Right lobe of liver (tissue), 4 donors: ENCODE measurements at regions not wholly inside any gene's neighbourhood (a gene's known extent, or its start where the extent isn't known, plus 50 kb on each side); places are given as distances from the start of the nearest gene placed in this dataset.
"Not testable (repeated sequence)": the region's sequence is repeated elsewhere in the genome, so short reads cannot be mapped to it uniquely, and the experiment has no call there.

Experiments
- POLR2A ChIP-seq: fragments of 450-650 bp; IDR thresholded peaks from one replicate; pipeline ENCODE4 v1.6.1; 2017; ENCODE audit warnings: antibody characterized with exemption, mild to moderate bottlenecking
- TF ChIP-seq, protein P1 (sequence below), 4 donors: fragments of 200-600 bp in 3 of 4; fragments of 450-650 bp in 1 of 4; IDR thresholded peaks; one replicate each; pipeline versions ENCODE4 v1.5.1 to v1.8.0; 2016 to 2022; ENCODE audit warnings: antibody characterized with exemption in 4 of 4, mild to moderate bottlenecking in 2 of 4
- donor health status: DM: no; HTN: no; CAD: no.
- donor health status: DM: no; HTN: no; CAD: no.
- donor health status: DM: no; HTN: yes; CAD: no.

DNA sequence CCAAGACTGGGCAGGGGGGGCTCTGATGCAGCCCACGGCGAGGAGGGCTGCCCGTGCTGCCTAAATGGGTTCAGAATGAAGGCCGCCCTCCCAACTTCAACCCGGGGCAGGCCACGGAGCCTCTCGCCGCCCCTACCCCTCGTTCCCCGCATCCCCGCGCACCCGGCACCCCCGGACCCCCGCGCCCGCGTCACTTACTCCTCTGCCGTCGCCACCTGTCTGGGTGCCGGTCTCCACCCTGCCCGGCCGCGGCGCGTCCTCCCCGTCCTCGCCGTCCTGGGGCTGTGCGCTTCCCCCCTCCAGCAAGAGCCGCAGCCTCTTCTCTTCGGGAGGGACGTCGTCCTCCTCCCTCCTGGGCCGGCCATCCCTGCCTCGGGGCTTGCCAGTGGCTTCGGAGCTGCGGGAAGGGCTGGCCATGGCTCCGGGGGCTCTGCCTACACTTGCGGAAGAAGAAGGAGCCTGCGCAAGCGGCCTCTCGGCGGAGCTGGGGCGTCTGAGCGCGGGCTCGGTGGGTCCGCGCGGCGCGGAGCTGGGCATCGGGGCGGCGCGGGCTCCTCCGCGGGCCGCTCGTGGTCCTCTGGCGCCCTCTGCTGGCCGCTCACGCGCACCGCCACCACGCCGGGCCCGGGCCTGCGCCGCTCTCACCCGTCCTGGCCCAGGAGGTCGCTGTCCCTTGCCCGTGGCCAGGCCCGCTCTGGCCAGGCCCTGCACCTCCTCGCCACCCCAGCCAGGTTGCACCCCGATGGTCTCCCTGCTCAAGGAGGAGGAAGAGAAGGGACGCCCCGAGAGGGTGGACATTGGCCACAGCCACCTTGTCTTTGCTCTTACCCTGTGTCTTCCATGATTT lies 59.3 kb upstream of the CLEC6A start:
- TF ChIP-seq, protein P1, sequence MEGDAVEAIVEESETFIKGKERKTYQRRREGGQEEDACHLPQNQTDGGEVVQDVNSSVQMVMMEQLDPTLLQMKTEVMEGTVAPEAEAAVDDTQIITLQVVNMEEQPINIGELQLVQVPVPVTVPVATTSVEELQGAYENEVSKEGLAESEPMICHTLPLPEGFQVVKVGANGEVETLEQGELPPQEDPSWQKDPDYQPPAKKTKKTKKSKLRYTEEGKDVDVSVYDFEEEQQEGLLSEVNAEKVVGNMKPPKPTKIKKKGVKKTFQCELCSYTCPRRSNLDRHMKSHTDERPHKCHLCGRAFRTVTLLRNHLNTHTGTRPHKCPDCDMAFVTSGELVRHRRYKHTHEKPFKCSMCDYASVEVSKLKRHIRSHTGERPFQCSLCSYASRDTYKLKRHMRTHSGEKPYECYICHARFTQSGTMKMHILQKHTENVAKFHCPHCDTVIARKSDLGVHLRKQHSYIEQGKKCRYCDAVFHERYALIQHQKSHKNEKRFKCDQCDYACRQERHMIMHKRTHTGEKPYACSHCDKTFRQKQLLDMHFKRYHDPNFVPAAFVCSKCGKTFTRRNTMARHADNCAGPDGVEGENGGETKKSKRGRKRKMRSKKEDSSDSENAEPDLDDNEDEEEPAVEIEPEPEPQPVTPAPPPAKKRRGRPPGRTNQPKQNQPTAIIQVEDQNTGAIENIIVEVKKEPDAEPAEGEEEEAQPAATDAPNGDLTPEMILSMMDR (IDR thresholded peaks at IDR 0.05), result peak in 3 of 4 donors; percentile 52 to 72 (median 62)
- TF ChIP-seq POLR2A, result not testable (repeated sequence)
